SK-N-SH (cell line): ENCODE measurements at regions not wholly inside any gene's neighbourhood (a gene's known extent, or its start where the extent isn't known, plus 50 kb on each side); places are given as distances from the start of the nearest gene placed in this dataset.

Source experiments
- FOXJ3 ChIP-seq: sonication (generic); formaldehyde crosslinking; IDR thresholded peaks from 2 replicates; pipeline ENCODE4 v1.5.1; 2020; ENCODE audit warnings: mild to moderate bottlenecking, missing genetic modification reagents
- GABPA ChIP-seq: IDR thresholded peaks from 2 replicates; pipeline ENCODE4 v1.4.0; 2012; ENCODE audit warnings: low read depth, mild to moderate bottlenecking
- GATA2 ChIP-seq: sonication (generic); formaldehyde crosslinking; IDR thresholded peaks from 2 replicates; pipeline ENCODE4 v1.5.0; 2020; ENCODE audit warnings: mild to moderate bottlenecking, missing genetic modification reagents
- POLR2AphosphoS5 ChIP-seq: IDR thresholded peaks from 2 replicates; pipeline ENCODE4 v1.6.1; 2012; ENCODE audit warnings: low read depth, low read length
- RCOR1 ChIP-seq: fragments of 150-350 bp; IDR thresholded peaks from 2 replicates; pipeline ENCODE4 v1.6.1; 2017; ENCODE audit warnings: antibody characterized with exemption, low read length
- SIN3A ChIP-seq: IDR thresholded peaks from 2 replicates; pipeline ENCODE4 v1.6.1; 2012; ENCODE audit warnings: low read depth, mild to moderate bottlenecking, low read length, moderate library complexity, borderline replicate concordance
- TF ChIP-seq, protein P1 (sequence below): IDR thresholded peaks from 2 replicates; pipeline ENCODE4 v1.4.0; 2012; ENCODE audit warnings: low read depth
- TF ChIP-seq, protein P2 (sequence below): fragments of 200-600 bp; sonication (generic); IDR thresholded peaks from 2 replicates; pipeline ENCODE4 v1.6.1; 2017; ENCODE audit warnings: antibody characterized with exemption, mild to moderate bottlenecking, moderate library complexity
- TF ChIP-seq, protein P3 (sequence below): IDR thresholded peaks from 2 replicates; pipeline ENCODE4 v1.6.1; 2012; ENCODE audit warnings: mild to moderate bottlenecking, low read depth, low read length, moderate library complexity
- TF ChIP-seq, protein P4 (sequence below): fragments of 150-350 bp; IDR thresholded peaks from 2 replicates; pipeline ENCODE4 v1.6.1; 2016; ENCODE audit warnings: mild to moderate bottlenecking, low read depth, low read length

DNA sequence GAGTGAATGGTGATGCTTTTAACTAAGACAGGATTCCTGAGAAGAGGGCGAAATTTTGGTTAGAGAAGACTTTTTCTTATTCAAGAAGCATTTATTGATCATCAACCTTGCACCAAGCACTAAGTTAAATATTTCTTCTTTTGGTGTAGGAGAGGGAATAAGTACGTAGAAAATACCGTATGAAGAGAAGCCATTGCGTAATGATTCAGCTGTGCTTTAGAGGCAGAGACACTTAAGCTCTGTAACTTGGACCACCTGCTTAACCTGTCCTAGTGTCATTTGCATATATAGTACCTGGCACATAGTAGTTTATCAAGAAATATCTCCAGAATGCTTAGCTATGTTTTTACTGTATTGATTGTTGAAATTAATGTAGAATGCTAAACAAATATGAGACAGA, 430.9 kb upstream of the ZNF608 start:
- TF ChIP-seq, protein P1, sequence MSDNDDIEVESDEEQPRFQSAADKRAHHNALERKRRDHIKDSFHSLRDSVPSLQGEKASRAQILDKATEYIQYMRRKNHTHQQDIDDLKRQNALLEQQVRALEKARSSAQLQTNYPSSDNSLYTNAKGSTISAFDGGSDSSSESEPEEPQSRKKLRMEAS: no peak
- no peak for TF ChIP-seq FOXJ3 (CRISPR knock-in tag)
- TF ChIP-seq, protein P2, sequence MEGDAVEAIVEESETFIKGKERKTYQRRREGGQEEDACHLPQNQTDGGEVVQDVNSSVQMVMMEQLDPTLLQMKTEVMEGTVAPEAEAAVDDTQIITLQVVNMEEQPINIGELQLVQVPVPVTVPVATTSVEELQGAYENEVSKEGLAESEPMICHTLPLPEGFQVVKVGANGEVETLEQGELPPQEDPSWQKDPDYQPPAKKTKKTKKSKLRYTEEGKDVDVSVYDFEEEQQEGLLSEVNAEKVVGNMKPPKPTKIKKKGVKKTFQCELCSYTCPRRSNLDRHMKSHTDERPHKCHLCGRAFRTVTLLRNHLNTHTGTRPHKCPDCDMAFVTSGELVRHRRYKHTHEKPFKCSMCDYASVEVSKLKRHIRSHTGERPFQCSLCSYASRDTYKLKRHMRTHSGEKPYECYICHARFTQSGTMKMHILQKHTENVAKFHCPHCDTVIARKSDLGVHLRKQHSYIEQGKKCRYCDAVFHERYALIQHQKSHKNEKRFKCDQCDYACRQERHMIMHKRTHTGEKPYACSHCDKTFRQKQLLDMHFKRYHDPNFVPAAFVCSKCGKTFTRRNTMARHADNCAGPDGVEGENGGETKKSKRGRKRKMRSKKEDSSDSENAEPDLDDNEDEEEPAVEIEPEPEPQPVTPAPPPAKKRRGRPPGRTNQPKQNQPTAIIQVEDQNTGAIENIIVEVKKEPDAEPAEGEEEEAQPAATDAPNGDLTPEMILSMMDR: no peak
- TF ChIP-seq SIN3A: no peak
- TF ChIP-seq, protein P3, sequence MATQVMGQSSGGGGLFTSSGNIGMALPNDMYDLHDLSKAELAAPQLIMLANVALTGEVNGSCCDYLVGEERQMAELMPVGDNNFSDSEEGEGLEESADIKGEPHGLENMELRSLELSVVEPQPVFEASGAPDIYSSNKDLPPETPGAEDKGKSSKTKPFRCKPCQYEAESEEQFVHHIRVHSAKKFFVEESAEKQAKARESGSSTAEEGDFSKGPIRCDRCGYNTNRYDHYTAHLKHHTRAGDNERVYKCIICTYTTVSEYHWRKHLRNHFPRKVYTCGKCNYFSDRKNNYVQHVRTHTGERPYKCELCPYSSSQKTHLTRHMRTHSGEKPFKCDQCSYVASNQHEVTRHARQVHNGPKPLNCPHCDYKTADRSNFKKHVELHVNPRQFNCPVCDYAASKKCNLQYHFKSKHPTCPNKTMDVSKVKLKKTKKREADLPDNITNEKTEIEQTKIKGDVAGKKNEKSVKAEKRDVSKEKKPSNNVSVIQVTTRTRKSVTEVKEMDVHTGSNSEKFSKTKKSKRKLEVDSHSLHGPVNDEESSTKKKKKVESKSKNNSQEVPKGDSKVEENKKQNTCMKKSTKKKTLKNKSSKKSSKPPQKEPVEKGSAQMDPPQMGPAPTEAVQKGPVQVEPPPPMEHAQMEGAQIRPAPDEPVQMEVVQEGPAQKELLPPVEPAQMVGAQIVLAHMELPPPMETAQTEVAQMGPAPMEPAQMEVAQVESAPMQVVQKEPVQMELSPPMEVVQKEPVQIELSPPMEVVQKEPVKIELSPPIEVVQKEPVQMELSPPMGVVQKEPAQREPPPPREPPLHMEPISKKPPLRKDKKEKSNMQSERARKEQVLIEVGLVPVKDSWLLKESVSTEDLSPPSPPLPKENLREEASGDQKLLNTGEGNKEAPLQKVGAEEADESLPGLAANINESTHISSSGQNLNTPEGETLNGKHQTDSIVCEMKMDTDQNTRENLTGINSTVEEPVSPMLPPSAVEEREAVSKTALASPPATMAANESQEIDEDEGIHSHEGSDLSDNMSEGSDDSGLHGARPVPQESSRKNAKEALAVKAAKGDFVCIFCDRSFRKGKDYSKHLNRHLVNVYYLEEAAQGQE: no peak
- TF ChIP-seq POLR2AphosphoS5: no peak
- no peak for TF ChIP-seq GABPA
- no peak for TF ChIP-seq GATA2
- TF ChIP-seq, protein P4, sequence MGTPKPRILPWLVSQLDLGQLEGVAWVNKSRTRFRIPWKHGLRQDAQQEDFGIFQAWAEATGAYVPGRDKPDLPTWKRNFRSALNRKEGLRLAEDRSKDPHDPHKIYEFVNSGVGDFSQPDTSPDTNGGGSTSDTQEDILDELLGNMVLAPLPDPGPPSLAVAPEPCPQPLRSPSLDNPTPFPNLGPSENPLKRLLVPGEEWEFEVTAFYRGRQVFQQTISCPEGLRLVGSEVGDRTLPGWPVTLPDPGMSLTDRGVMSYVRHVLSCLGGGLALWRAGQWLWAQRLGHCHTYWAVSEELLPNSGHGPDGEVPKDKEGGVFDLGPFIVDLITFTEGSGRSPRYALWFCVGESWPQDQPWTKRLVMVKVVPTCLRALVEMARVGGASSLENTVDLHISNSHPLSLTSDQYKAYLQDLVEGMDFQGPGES: no peak
- TF ChIP-seq RCOR1: no peak
